Esophagus mucosa (tissue), 1 donor: ENCODE measurements at regions not wholly inside any gene's neighbourhood (a gene's known extent, or its start where the extent isn't known, plus 50 kb on each side); places are given as distances from the start of the nearest gene placed in this dataset.
"Not testable (repeated sequence)": the region's sequence is repeated elsewhere in the genome, so short reads cannot be mapped to it uniquely, and the experiment has no call there.

Source experiments
- ATAC-seq: fragments of 200-7000 bp; cut with Tn5 transposase; one replicate; pipeline ENCODE4 v1.9.1; 2020
- donor health status: DM: yes; HTN: yes; CAD: no.

- peak; percentile 63 for ATAC-seq
Measured at GRCh38 chr9:21708260-21708711, 94.2 kb upstream of the MTAP start.

- ATAC-seq = no peak
Measured at GRCh38 chr9:21708856-21709255, 93.6 kb upstream of the MTAP start.

GRCh38 chr9:21709464-21710058 is 92.9 kb upstream of the MTAP start:
- ATAC-seq = peak; percentile 62

GRCh38 chr9:21710548-21711191 is 91.8 kb upstream of the MTAP start:
- ATAC-seq = peak; percentile 43

- peak; percentile 94 for ATAC-seq
Measured at GRCh38 chr9:21711504-21711903, 90.9 kb upstream of the MTAP start.

GRCh38 chr9:21715408-21715807 is 87.0 kb upstream of the MTAP start:
- ATAC-seq = no peak

GRCh38 chr9:21720758-21721157 is 81.7 kb upstream of the MTAP start:
- ATAC-seq = no peak

- not testable (repeated sequence) for ATAC-seq
Measured at GRCh38 chr9:21727411-21727810, 75.0 kb upstream of the MTAP start.

GRCh38 chr9:21728781-21729180 is 73.7 kb upstream of the MTAP start:
- ATAC-seq = peak; percentile 59

- ATAC-seq = no peak
Measured at GRCh38 chr9:21729648-21730047, 72.8 kb upstream of the MTAP start.

GRCh38 chr9:21730899-21731298 is 71.5 kb upstream of the MTAP start:
- ATAC-seq = no peak

- no peak for ATAC-seq
Measured at GRCh38 chr9:21741151-21741550, 61.3 kb upstream of the MTAP start.

- no peak for ATAC-seq
Measured at GRCh38 chr9:21744320-21744719, 58.1 kb upstream of the MTAP start.

GRCh38 chr9:21744841-21745240 is 57.6 kb upstream of the MTAP start:
- ATAC-seq = no peak

- ATAC-seq = no peak
Measured at GRCh38 chr9:21746550-21746949, 55.9 kb upstream of the MTAP start.

GRCh38 chr9:21747175-21747574 is 55.3 kb upstream of the MTAP start:
- ATAC-seq = peak; percentile 90

GRCh38 chr9:21750021-21750735 is 52.3 kb upstream of the MTAP start:
- no peak for ATAC-seq

GRCh38 chr9:21751998-21752397 is 50.4 kb upstream of the MTAP start:
- no peak for ATAC-seq
